ENCODE measurements at regions not wholly inside any gene's neighbourhood (a gene's known extent, or its start where the extent isn't known, plus 50 kb on each side); places are given as distances from the start of the nearest gene placed in this dataset.

DNA sequence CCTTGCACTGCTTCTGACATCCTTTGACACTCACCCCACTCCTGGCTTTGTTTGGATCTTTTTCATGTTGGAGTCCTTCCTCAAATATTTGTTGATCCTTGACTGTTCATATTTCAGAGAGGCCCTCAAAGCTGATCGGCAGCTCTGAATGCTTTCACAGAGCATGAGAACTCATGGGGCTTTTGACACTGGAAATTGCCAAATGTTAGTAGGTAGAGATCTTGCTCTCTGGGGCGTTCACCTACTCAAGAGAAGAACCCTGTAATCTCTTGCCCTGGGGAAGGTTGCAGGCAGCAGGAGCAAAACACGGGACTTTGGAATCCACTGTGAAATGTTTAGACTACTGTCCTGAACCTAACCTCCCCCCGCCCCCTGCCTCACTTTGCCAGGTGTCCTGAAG is 67.4 kb upstream of the STUM start:
- no peak for ATAC-seq
- no peaks in the 10 kb centered on the region for H3K9me3 Mint-ChIP-seq
- H3K27me3 Mint-ChIP-seq (ENCODE audit: low read depth): peaks cover 30% of the 10 kb centered on the region
- no peaks in the 10 kb centered on the region for H3K36me3 Mint-ChIP-seq (ENCODE audit: insufficient read depth)
- no peak for DNase-seq
- no peak overlapping the region for H3K4me3 Mint-ChIP-seq
- peaks cover 6% of the 10 kb centered on the region for H3K4me1 Mint-ChIP-seq (ENCODE audit: low read depth)

GRCh38 chr1:226482196-226482595 is 66.4 kb upstream of the STUM start:
- H3K4me3 Mint-ChIP-seq: no peak overlapping the region
- peaks cover 33% of the 10 kb centered on the region for H3K27me3 Mint-ChIP-seq (ENCODE audit: low read depth)
- H3K9me3 Mint-ChIP-seq: no peaks in the 10 kb centered on the region
- DNase-seq (no peak), ATAC-seq (no peak)
- no peaks in the 10 kb centered on the region for H3K36me3 Mint-ChIP-seq (ENCODE audit: insufficient read depth)
- peaks cover 16% of the 10 kb centered on the region for H3K4me1 Mint-ChIP-seq (ENCODE audit: low read depth)

DNA sequence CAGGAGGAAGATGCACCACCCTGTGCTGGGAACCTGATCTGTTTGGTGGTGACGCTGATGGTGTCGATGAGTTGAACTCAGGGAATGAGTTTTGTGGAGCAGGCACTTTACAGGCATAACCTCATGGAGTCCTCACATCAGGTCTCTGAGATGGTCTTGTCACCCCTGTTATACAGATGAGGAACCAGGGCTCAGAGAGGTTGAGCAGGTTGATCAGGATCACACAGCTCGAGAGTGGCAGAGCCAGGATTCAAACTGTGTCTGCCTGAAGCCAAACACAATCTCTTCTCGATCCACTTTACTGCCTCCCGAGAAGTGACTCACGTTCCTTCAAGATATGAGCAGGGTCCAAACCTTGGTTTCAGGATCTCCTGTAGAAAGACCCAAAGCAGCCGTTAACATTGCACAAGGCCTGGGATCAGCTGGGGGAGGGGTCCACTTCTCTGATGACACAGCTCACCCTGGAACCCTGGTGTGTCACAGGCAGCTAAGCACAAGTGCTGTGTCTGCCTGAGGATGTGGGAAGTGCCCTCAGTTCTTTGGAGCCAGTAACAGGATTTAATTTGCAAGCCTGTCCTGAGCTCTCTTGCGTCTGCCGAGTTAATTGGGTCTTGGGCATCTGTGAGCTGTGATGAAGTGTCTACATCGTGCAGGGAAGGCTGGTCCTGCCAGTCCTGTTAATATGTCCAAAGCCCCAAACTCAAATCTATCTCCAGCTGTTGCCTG is 65.4 kb upstream of the STUM start:
- H3K27me3 Mint-ChIP-seq (ENCODE audit: low read depth): peaks cover 35% of the 10 kb centered on the region
- DNase-seq (no peak), ATAC-seq (no peak)
- H3K9me3 Mint-ChIP-seq: no peaks in the 10 kb centered on the region
- H3K4me1 Mint-ChIP-seq (ENCODE audit: low read depth): peaks cover 16% of the 10 kb centered on the region
- no peaks in the 10 kb centered on the region for H3K36me3 Mint-ChIP-seq (ENCODE audit: insufficient read depth)
- no peak overlapping the region for H3K4me3 Mint-ChIP-seq

GRCh38 chr1:226485192-226485591 is 63.4 kb upstream of the STUM start:
- ATAC-seq (no peak), DNase-seq (no peak)
- H3K36me3 Mint-ChIP-seq (ENCODE audit: insufficient read depth): no peaks in the 10 kb centered on the region
- H3K4me3 Mint-ChIP-seq: no peak overlapping the region
- peaks cover 39% of the 10 kb centered on the region for H3K27me3 Mint-ChIP-seq (ENCODE audit: low read depth)
- no peaks in the 10 kb centered on the region for H3K9me3 Mint-ChIP-seq
- H3K4me1 Mint-ChIP-seq (ENCODE audit: low read depth): peaks cover 16% of the 10 kb centered on the region

DNA sequence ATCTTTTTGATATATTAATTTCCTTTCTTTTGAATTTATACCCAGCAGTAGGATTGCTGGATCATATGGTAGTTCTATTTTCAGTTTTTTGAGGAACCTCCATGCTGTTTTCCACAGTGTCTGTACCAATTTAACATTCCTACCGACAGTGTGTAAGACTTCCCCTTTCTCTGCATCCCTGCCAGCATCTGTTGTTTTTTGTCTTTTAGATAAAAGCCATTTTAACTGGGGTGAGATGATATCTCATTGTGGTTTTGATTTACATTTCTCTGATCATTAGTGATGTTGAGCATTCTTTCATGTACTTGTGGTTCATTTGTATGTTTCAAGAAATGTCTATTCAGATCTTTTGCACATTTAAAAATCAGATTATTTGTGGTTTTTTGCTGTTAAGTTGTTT is 62.4 kb upstream of the STUM start:
- H3K9me3 Mint-ChIP-seq: no peaks in the 10 kb centered on the region
- DNase-seq: no peak
- H3K27me3 Mint-ChIP-seq (ENCODE audit: low read depth): peaks cover 41% of the 10 kb centered on the region
- peak in 1 of 2 donors; percentile 34 for ATAC-seq
- no peak overlapping the region for H3K4me3 Mint-ChIP-seq
- peaks cover 16% of the 10 kb centered on the region for H3K4me1 Mint-ChIP-seq (ENCODE audit: low read depth)
- no peaks in the 10 kb centered on the region for H3K36me3 Mint-ChIP-seq (ENCODE audit: insufficient read depth)

- DNase-seq (no peak), ATAC-seq (no peak)
- H3K9me3 Mint-ChIP-seq: no peaks in the 10 kb centered on the region
- peaks cover 31% of the 10 kb centered on the region for H3K27me3 Mint-ChIP-seq (ENCODE audit: low read depth)
- H3K4me1 Mint-ChIP-seq (ENCODE audit: low read depth): peaks cover 16% of the 10 kb centered on the region
- no peak overlapping the region for H3K4me3 Mint-ChIP-seq
- H3K36me3 Mint-ChIP-seq (ENCODE audit: insufficient read depth): no peaks in the 10 kb centered on the region
Measured at GRCh38 chr1:226487921-226488320, 60.6 kb upstream of the STUM start.

GRCh38 chr1:226489718-226490425 is 58.7 kb upstream of the STUM start:
- Mint-ChIP-seq H3K9me3 (no peaks in the 10 kb centered on the region), H3K4me1 (ENCODE audit: low read depth) (peaks cover 16% of the 10 kb centered on the region), H3K4me3 (no peak overlapping the region), H3K27me3 (ENCODE audit: low read depth) (peaks cover 15% of the 10 kb centered on the region), H3K36me3 (ENCODE audit: insufficient read depth) (no peaks in the 10 kb centered on the region)
- no peak for ATAC-seq
- DNase-seq: no peak

DNA sequence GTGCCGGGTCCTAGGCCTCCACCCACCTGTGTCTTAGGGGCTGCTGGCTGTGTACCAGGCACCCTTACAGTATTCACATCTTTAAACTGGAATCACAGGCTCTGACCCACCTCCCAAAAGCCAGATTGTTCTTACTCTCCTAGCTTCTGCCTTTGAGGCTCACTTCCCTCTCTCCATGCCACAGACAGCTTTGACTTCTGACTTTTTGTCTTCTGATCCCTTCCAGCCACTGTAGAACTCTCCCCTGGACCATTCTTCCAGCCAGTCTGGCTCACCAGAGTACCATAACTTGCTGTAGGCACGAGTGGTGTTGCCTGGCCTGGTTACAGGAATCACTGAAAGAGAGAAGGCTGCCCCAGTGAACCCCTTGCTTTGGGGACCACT is 58.1 kb upstream of the STUM start:
- DNase-seq (no peak), ATAC-seq (no peak)
- Mint-ChIP-seq H3K4me1 (ENCODE audit: low read depth) (peaks cover 16% of the 10 kb centered on the region), H3K4me3 (no peak overlapping the region), H3K9me3 (no peaks in the 10 kb centered on the region), H3K27me3 (ENCODE audit: low read depth) (peaks cover 11% of the 10 kb centered on the region), H3K36me3 (ENCODE audit: insufficient read depth) (no peaks in the 10 kb centered on the region)

DNA sequence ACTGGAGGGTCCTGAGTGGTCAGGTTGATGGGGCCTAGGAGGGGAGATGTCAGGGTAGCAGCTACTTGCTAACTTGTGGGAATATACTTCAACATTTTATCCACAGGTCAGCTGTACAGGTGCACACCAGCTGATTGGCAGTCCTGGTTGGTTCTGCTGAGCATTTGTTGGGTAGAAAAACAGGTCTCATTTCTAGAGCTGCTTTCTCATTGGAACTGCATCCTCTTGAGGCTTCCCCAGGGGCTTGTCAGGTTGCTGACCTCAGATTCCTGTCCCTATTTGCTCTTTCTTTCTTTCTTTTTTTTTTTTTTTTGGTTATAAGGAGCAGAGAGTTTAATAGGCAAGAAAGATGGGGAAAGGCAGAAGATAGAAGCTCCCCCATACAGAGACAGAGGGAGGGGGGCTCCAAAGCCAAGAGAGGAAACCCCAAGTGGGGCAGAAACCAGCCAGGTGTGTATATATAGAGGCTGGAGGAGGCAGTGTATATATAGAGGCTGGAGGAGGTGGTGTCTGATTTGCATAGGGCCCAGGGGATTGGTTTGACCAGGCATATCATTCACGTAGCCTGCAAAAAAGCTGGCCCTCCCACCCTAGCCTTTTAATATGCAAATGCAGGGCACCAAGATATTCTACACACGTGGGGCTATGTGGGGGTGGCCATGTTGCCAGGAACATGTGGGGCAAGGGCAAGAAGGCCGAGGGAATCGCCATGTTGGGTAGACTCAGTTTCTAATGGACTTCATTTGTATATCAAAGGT is 57.3 kb upstream of the STUM start:
- no peaks in the 10 kb centered on the region for H3K9me3 Mint-ChIP-seq
- no peak for ATAC-seq
- H3K4me3 Mint-ChIP-seq: no peak overlapping the region
- H3K4me1 Mint-ChIP-seq (ENCODE audit: low read depth): peaks cover 9% of the 10 kb centered on the region
- H3K36me3 Mint-ChIP-seq (ENCODE audit: insufficient read depth): no peaks in the 10 kb centered on the region
- peaks cover 11% of the 10 kb centered on the region for H3K27me3 Mint-ChIP-seq (ENCODE audit: low read depth)
- DNase-seq: no peak

DNA sequence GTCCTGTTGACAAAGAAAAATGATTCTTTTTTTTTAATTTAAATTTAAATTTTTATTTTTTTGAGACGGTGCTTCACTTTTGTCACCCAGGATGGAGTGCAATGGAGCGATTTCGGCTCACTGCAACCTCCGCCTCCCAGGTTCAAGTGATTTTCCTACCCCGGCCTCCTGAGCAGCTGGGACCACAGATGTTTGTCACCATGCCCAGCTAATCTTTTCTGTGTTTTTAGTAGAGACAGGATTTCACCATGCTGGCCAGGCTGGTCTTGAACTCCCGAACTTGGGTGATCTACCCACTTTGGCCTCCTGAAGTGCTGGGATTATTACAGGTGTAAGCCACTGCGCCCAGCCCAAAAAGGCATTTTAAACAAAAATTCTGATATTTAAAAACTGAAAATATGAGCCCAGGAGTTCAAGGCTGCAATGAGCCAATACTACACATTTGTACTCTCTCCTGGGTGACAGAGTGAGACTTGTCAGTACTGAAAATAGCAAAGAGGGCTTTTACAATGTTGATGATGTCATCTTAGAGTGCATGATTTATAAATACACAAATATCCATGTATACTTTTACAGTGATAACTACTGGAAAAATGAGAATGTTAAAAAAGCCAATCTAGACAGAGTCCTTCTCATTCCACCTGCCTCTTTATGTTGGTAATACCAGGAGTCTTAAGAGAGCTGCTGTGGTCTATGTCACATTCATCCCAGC is 56.0 kb upstream of the STUM start:
- DNase-seq (no peak), ATAC-seq (no peak)
- H3K36me3 Mint-ChIP-seq (ENCODE audit: insufficient read depth): no peaks in the 10 kb centered on the region
- no peak overlapping the region for H3K4me3 Mint-ChIP-seq
- H3K27me3 Mint-ChIP-seq (ENCODE audit: low read depth): peaks cover 8% of the 10 kb centered on the region
- no peaks in the 10 kb centered on the region for H3K9me3 Mint-ChIP-seq
- no peaks in the 10 kb centered on the region for H3K4me1 Mint-ChIP-seq (ENCODE audit: low read depth)

- Mint-ChIP-seq H3K4me1 (ENCODE audit: low read depth) (no peaks in the 10 kb centered on the region), H3K36me3 (ENCODE audit: insufficient read depth) (no peaks in the 10 kb centered on the region), H3K4me3 (no peak overlapping the region), H3K27me3 (ENCODE audit: low read depth) (peaks cover 2% of the 10 kb centered on the region), H3K9me3 (no peaks in the 10 kb centered on the region)
- no peak for ATAC-seq
- DNase-seq: no peak
Measured at GRCh38 chr1:226494092-226494609, 54.4 kb upstream of the STUM start.

DNA sequence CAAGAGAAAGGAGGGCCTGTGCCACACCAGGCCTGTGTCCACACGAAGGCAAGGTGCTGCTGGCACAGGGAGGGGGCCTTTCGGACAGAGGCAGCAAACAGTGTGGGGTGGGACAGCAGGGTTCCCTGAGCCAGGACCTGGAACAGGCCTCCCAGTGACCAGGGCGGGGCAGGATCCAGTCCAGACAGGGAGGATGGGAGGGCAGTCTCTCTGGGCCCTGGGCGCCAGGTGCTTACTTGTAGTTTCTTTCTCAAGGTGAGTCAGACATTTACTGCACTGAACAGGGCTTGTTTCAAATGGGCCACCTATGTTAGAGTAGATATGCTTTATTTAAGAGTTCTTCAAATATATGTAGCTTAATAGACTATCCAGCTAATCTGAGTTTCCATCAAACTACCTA is 52.8 kb upstream of the STUM start:
- DNase-seq: no peak
- H3K27me3 Mint-ChIP-seq (ENCODE audit: low read depth): no peaks in the 10 kb centered on the region
- no peaks in the 10 kb centered on the region for H3K4me1 Mint-ChIP-seq (ENCODE audit: low read depth)
- H3K4me3 Mint-ChIP-seq: no peak overlapping the region
- no peaks in the 10 kb centered on the region for H3K36me3 Mint-ChIP-seq (ENCODE audit: insufficient read depth)
- ATAC-seq: no peak
- no peaks in the 10 kb centered on the region for H3K9me3 Mint-ChIP-seq

DNA sequence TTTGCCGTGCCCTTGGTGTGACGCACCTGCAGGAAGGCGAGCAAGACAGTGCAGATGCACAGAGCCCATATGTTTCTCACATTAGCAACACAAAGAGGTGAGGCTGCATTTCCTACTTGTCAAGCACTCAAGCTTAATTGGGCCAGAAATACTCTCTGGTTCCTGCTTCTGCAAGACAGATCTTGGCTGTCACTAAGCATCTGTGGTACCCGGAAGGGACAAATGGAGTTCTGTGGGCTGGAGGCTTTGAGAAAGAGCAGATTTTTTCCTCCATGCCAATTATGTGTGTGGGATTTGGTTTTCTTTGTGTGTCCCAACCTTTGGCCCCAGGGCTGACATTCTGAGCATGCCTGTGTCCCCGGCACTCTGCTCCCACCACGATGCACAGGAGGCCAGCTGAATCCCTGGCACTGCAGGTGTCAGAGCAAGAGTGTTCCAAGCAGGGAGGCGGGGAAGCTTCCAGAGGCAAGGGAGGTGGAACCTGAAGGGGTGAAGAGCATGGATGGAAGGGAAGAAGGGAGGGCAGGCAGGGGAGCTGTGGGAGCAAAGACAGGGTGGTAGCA is 52.0 kb upstream of the STUM start:
- Mint-ChIP-seq H3K4me3 (no peak overlapping the region), H3K4me1 (ENCODE audit: low read depth) (no peaks in the 10 kb centered on the region), H3K36me3 (ENCODE audit: insufficient read depth) (no peaks in the 10 kb centered on the region), H3K27me3 (ENCODE audit: low read depth) (no peaks in the 10 kb centered on the region), H3K9me3 (no peaks in the 10 kb centered on the region)
- DNase-seq (no peak), ATAC-seq (no peak)

DNA sequence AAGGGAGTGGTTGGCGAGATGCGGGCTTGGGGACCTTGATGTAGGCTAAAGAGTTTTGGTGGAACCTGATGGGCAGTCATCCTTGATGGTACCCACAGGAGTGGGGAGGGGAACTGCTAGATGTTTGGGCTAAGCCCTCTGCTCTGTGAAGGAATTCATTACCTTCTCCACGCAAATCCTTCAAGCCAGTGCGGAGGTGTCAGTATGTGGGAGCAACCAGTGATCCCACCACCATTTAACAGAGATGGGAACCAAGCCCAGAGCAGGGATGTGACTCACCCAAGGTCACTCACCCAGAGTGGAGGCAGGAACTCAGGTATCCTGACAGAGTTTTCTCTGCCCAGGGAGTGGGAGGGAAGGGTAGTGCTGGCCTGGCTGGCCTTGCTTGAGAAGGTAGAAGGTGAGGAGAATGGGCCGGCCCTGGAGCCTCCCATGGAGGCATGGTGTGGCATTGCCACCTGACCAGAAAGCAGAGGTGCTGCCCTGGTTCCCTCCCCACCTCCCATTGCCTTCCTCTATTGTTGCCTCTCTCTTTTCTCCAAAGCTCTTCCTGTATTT is 51.2 kb upstream of the STUM start:
- ATAC-seq (no peak), DNase-seq (no peak)
- no peaks in the 10 kb centered on the region for H3K4me1 Mint-ChIP-seq (ENCODE audit: low read depth)
- no peaks in the 10 kb centered on the region for H3K9me3 Mint-ChIP-seq
- H3K4me3 Mint-ChIP-seq: no peak overlapping the region
- H3K27me3 Mint-ChIP-seq (ENCODE audit: low read depth): peaks cover 4% of the 10 kb centered on the region
- H3K36me3 Mint-ChIP-seq (ENCODE audit: insufficient read depth): no peaks in the 10 kb centered on the region
